ENCODE measurements at regions not wholly inside any gene's neighbourhood (a gene's known extent, or its start where the extent isn't known, plus 50 kb on each side); places are given as distances from the start of the nearest gene placed in this dataset.

GRCh38 chr6:1251198-1252155, 60.4 kb upstream of the FOXQ1 start:
- no peaks in the 10 kb centered on the region for H3K36me3 Mint-ChIP-seq (ENCODE audit: low read depth)
- no peak for TF ChIP-seq CTCF (conservative IDR thresholded peaks at IDR 0.05)
- peaks cover 8% of the 10 kb centered on the region for H3K9me3 Mint-ChIP-seq
- DNase-seq (ENCODE audit: low read depth, low spot score) = no peak
- no peak overlapping the region for H3K27ac Mint-ChIP-seq (ENCODE audit: unreplicated experiment)
- H3K27me3 Mint-ChIP-seq (ENCODE audit: low read depth) = peaks cover 24% of the 10 kb centered on the region
- H3K4me3 Mint-ChIP-seq = no peak overlapping the region
- H3K4me1 Mint-ChIP-seq = no peaks in the 10 kb centered on the region

GRCh38 chr6:1250489-1251197, 61.3 kb upstream of the FOXQ1 start:
- Mint-ChIP-seq H3K36me3 (ENCODE audit: low read depth) (no peaks in the 10 kb centered on the region), H3K27ac (ENCODE audit: unreplicated experiment) (no peak overlapping the region), H3K4me1 (no peaks in the 10 kb centered on the region), H3K9me3 (peaks cover 8% of the 10 kb centered on the region), H3K27me3 (ENCODE audit: low read depth) (peaks cover 21% of the 10 kb centered on the region), H3K4me3 (no peak overlapping the region)
- TF ChIP-seq CTCF (conservative IDR thresholded peaks at IDR 0.05) = no peak
- DNase-seq (ENCODE audit: low read depth, low spot score) = no peak

GRCh38 chr6:1247894-1248293, 64.0 kb upstream of the FOXQ1 start:
- Mint-ChIP-seq H3K27ac (ENCODE audit: unreplicated experiment) (no peak overlapping the region), H3K9me3 (peaks cover 8% of the 10 kb centered on the region), H3K4me1 (no peaks in the 10 kb centered on the region)

GRCh38 chr6:1247056-1247455, 64.8 kb upstream of the FOXQ1 start:
- no peak for DNase-seq (ENCODE audit: low read depth, low spot score)
- Mint-ChIP-seq H3K27ac (ENCODE audit: unreplicated experiment) (no peak overlapping the region), H3K4me1 (no peaks in the 10 kb centered on the region), H3K9me3 (peaks cover 8% of the 10 kb centered on the region), H3K36me3 (ENCODE audit: low read depth) (no peaks in the 10 kb centered on the region), H3K27me3 (ENCODE audit: low read depth) (peaks cover 20% of the 10 kb centered on the region), H3K4me3 (no peak overlapping the region)
- TF ChIP-seq CTCF (conservative IDR thresholded peaks at IDR 0.05) = no peak

More at GRCh38 chr6:1247894-1248293, 64.0 kb upstream of the FOXQ1 start:
- no peak for DNase-seq (ENCODE audit: low read depth, low spot score)
- H3K4me3 Mint-ChIP-seq = no peak overlapping the region
- no peak for TF ChIP-seq CTCF (conservative IDR thresholded peaks at IDR 0.05)
- no peaks in the 10 kb centered on the region for H3K36me3 Mint-ChIP-seq (ENCODE audit: low read depth)
- peaks cover 20% of the 10 kb centered on the region for H3K27me3 Mint-ChIP-seq (ENCODE audit: low read depth)

- TF ChIP-seq CTCF (conservative IDR thresholded peaks at IDR 0.05) = no peak
- H3K9me3 Mint-ChIP-seq = peaks cover 8% of the 10 kb centered on the region
- H3K27ac Mint-ChIP-seq (ENCODE audit: unreplicated experiment) = no peak overlapping the region
- H3K36me3 Mint-ChIP-seq (ENCODE audit: low read depth) = no peaks in the 10 kb centered on the region
- H3K27me3 Mint-ChIP-seq (ENCODE audit: low read depth) = peaks cover 21% of the 10 kb centered on the region
- no peak for DNase-seq (ENCODE audit: low read depth, low spot score)
- no peak overlapping the region for H3K4me3 Mint-ChIP-seq
- H3K4me1 Mint-ChIP-seq = no peaks in the 10 kb centered on the region
These were observed 67.0 kb upstream of the FOXQ1 start for GRCh38 chr6:1244941-1245340.
